Kidney (tissue), 13 donors: ENCODE measurements at regions not wholly inside any gene's neighbourhood (a gene's known extent, or its start where the extent isn't known, plus 50 kb on each side); places are given as distances from the start of the nearest gene placed in this dataset.

ENCODE experiments used
- DNase-seq, 5 donors: peaks; one replicate each; pipeline ENCODE4 v3.0.0-alpha.2; 2013 to 2020
- FAIRE-seq: peaks from 2 replicates; lab custom pipeline; 2012; peaks lifted over from hg19 to GRCh38; lab: Jason Lieb, UNC
- H3K27ac ChIP-seq, 2 donors: one replicate each; pipeline ENCODE4 v1.7.0; 2013; ENCODE audit warnings: low read depth in 2 of 2, low read length in 2 of 2, inconsistent platforms in 1 of 2
- H3K27me3 ChIP-seq: one replicate; pipeline ENCODE4 v1.7.1; 2013; ENCODE audit warnings: low read length, inconsistent platforms; ENCODE audit not compliant: control insufficient read depth, insufficient read depth
- H3K36me3 ChIP-seq, 3 donors: one replicate each; pipeline versions ENCODE4 v1.7.0 to v1.7.1; 2013; ENCODE audit warnings: low read length in 3 of 3, control low read depth in 1 of 3, inconsistent platforms in 1 of 3; ENCODE audit not compliant: insufficient read depth in 3 of 3, control insufficient read depth in 2 of 3
- H3K4me1 ChIP-seq, 3 donors: one replicate each; pipeline versions ENCODE4 v1.7.0 to v1.7.1; 2013; ENCODE audit warnings: low read length in 3 of 3, inconsistent platforms in 1 of 3, low read depth in 1 of 3; ENCODE audit not compliant: control insufficient read depth in 2 of 3, insufficient read depth in 2 of 3
- H3K4me3 ChIP-seq, 3 donors: one replicate each; pipeline versions ENCODE4 v1.7.0 to v1.8.1; 2013; ENCODE audit warnings: low read length in 3 of 3, control low read depth in 1 of 3, inconsistent platforms in 1 of 3
- H3K9ac ChIP-seq, 3 donors: one replicate each; pipeline versions ENCODE4 v1.7.0 to v1.7.1; 2013; ENCODE audit warnings: low read length in 3 of 3, control low read depth in 1 of 3, inconsistent platforms in 1 of 3
- H3K9me3 ChIP-seq, 3 donors: one replicate each; pipeline versions ENCODE4 v1.7.0 to v1.7.1; 2013; ENCODE audit warnings: low read length in 3 of 3, control low read depth in 1 of 3, inconsistent platforms in 1 of 3; ENCODE audit not compliant: control insufficient read depth in 2 of 3, insufficient read depth in 1 of 3
- intact Hi-C: fragments of 100-400 bp; cut with DNase I; formaldehyde crosslinking; loops from one replicate; pipeline ENCODE4 v1.11.1; 2022
- TF ChIP-seq, protein P1 (sequence below): IDR thresholded peaks from 3 replicates; pipeline ENCODE4 v1.5.1; 2012; ENCODE audit warnings: mild to moderate bottlenecking, moderate library complexity, borderline replicate concordance; ENCODE audit not compliant: insufficient read depth; ENCODE audit errors: extremely low read depth
- donor health status: control.
- donor health status: control.
- donor health status: control.
- donor health status: control.
- donor health status: control.
- donor health status: DM: yes; HTN: yes; CAD: no.
- donor health status: Normal renal cell carcinoma (clear cell type).

DNA sequence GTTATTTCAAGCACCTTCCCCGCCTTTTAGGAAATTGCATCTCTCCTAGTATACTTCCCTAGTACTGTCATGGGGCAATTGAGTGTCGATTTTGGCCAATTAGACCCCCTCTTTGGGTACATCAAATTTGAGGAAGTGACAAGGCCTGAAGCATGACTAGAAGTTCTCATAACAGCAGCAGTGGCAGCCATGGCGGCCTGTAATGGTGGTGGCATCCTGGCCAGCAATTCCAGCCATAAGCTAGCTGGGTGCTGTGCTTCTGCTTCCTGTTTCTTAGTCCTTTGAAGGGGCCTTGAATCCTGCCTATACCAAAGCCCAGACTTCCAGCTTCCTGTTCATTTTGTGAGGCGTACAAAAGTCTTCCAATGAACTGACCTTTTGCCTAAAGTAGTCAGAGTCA lies 523.1 kb downstream of the PLCL1 start:
- TF ChIP-seq, protein P1, sequence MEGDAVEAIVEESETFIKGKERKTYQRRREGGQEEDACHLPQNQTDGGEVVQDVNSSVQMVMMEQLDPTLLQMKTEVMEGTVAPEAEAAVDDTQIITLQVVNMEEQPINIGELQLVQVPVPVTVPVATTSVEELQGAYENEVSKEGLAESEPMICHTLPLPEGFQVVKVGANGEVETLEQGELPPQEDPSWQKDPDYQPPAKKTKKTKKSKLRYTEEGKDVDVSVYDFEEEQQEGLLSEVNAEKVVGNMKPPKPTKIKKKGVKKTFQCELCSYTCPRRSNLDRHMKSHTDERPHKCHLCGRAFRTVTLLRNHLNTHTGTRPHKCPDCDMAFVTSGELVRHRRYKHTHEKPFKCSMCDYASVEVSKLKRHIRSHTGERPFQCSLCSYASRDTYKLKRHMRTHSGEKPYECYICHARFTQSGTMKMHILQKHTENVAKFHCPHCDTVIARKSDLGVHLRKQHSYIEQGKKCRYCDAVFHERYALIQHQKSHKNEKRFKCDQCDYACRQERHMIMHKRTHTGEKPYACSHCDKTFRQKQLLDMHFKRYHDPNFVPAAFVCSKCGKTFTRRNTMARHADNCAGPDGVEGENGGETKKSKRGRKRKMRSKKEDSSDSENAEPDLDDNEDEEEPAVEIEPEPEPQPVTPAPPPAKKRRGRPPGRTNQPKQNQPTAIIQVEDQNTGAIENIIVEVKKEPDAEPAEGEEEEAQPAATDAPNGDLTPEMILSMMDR: no peak
- H3K27me3 ChIP-seq: no peaks in the 10 kb centered on the region
- H3K4me1 ChIP-seq: no peaks in the 10 kb centered on the region
- no peak overlapping the region for H3K27ac ChIP-seq
- no peaks in the 10 kb centered on the region for H3K36me3 ChIP-seq
- FAIRE-seq (no peak), DNase-seq (no peak)
- intact Hi-C loops: no loop called here
- H3K9ac ChIP-seq: no peak overlapping the region
- H3K9me3 ChIP-seq: no peaks in the 10 kb centered on the region
- H3K4me3 ChIP-seq: no peak overlapping the region

DNA sequence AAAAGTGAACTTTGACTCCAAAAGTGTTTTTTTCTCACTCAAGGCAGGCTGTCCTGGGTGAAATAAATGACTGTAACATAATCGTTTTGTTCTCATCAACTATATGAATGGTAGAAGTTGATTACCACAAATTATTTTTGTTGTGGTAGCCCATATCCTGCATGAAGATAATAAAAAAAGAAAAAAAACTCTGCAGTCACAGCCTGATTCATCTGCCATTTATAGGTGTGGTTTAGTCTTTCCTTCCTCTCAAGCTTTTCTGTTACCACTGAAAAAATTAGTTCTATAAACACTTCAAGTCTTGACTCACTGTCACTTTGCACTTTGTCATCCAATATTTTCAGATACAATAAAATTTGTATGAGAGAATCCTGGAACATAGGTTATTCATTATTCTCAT lies 522.0 kb downstream of the PLCL1 start:
- intact Hi-C loops: no loop called here
- no peak for FAIRE-seq
- TF ChIP-seq, protein P1: no peak

DNA sequence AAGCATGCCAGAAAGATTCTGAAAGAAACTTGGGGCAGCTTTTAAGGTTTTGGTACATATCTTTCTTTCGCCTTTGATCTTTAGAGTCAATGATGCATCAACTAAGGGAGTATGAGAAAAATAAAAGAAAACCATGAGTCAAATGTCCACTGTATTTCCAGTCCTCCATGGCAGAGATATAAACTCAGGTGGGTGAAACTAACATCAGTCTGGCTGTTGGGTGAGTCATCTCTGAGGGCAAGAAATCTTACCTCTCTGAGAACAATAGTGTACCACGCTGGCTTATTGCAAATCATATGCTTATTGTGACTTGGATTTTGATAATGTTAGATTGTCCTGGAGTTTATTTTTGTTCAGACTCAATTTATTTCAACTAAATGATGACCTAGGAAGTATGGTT lies 521.0 kb downstream of the PLCL1 start:
- DNase-seq (no peak), FAIRE-seq (no peak)
- H3K27ac ChIP-seq: no peak overlapping the region
- no peak overlapping the region for H3K9ac ChIP-seq
- intact Hi-C loops: no loop called here
- TF ChIP-seq, protein P1: no peak
- H3K4me3 ChIP-seq: no peak overlapping the region
- no peaks in the 10 kb centered on the region for H3K9me3 ChIP-seq
- H3K27me3 ChIP-seq: no peaks in the 10 kb centered on the region
- H3K36me3 ChIP-seq: no peaks in the 10 kb centered on the region
- no peaks in the 10 kb centered on the region for H3K4me1 ChIP-seq

More for the DNA sequence above, 522.0 kb downstream of the PLCL1 start:
- DNase-seq: no peak
- no peaks in the 10 kb centered on the region for H3K36me3 ChIP-seq
- H3K9me3 ChIP-seq: no peaks in the 10 kb centered on the region
- no peak overlapping the region for H3K27ac ChIP-seq
- H3K4me1 ChIP-seq: no peaks in the 10 kb centered on the region
- no peaks in the 10 kb centered on the region for H3K27me3 ChIP-seq
- H3K9ac ChIP-seq: no peak overlapping the region
- H3K4me3 ChIP-seq: no peak overlapping the region

DNA sequence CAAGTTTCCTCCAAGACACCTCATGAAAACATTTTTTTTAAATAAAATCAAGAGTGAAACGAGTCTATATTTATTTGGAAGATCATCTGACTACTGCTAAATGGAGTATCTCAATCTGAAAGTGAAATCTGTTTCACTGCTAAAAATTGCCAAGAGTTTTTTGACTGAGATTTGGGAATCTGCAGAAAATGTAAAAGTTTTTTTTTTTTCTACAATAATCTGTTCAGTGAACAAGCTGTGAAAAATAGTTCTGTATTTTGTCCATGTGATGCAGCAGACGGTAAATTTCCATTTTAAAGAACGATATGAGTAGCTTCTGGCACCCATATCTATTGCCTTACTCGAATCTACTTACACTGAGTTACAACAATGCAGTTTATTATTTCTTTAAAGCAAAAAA lies 519.7 kb downstream of the PLCL1 start:
- Histone ChIP-seq H3K9ac (no peak overlapping the region), H3K27ac (no peak overlapping the region), H3K27me3 (no peaks in the 10 kb centered on the region), H3K36me3 (no peaks in the 10 kb centered on the region), H3K4me1 (no peaks in the 10 kb centered on the region), H3K4me3 (no peak overlapping the region), H3K9me3 (no peaks in the 10 kb centered on the region)
- TF ChIP-seq, protein P1: no peak
- intact Hi-C loops: no loop called here
- DNase-seq (no peak), FAIRE-seq (no peak)
